Neural progenitor cell (in vitro differentiated cells): ENCODE measurements at regions not wholly inside any gene's neighbourhood (a gene's known extent, or its start where the extent isn't known, plus 50 kb on each side); places are given as distances from the start of the nearest gene placed in this dataset.

Experiments
- EZH2 ChIP-seq: fragments of 200-600 bp; sonication (generic); IDR thresholded peaks from 2 replicates; pipeline ENCODE4 v1.6.1; 2017; ENCODE audit warnings: antibody characterized with exemption, mild to moderate bottlenecking, moderate library complexity
- TF ChIP-seq, protein P1 (sequence below): fragments of 200-600 bp; sonication (generic); IDR thresholded peaks from 2 replicates; pipeline ENCODE4 v1.5.1; 2017; ENCODE audit warnings: antibody characterized with exemption, mild to moderate bottlenecking

DNA sequence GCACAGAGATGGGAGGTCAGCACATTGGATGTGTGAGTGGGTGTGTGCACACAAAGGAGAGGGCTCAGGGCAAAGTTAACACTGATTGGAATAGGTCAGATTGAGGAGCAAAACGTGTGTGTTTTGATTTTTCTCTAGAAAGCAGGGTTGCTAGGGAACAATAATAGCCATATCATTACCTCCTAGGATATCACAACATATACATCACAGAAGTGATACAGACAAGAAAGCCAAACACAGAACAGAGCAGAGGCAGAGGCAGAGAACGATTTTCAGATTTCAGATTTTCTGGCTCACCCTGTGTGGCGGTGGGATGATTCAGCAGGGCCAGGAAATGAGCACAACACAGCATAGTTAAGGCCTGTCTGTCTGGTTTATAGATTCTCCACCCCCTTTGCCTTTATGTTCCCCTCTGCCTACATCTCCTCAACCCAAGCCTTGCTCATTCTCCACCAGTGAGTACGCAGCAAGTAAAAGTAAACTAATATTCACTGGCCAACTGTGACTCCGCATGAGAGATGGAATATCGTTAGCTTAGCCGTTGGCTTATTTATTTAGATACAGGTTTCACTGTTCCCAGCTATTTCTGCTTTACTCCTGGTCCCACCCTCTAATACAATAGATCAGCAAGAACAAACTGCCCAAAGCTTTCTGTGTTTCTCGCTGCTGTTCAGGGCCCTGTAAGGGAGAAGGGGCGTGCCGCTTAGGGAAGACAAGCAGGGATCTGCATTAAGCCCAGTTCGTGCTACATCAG, 182.7 kb upstream of the TSC22D1 start:
- TF ChIP-seq, protein P1, sequence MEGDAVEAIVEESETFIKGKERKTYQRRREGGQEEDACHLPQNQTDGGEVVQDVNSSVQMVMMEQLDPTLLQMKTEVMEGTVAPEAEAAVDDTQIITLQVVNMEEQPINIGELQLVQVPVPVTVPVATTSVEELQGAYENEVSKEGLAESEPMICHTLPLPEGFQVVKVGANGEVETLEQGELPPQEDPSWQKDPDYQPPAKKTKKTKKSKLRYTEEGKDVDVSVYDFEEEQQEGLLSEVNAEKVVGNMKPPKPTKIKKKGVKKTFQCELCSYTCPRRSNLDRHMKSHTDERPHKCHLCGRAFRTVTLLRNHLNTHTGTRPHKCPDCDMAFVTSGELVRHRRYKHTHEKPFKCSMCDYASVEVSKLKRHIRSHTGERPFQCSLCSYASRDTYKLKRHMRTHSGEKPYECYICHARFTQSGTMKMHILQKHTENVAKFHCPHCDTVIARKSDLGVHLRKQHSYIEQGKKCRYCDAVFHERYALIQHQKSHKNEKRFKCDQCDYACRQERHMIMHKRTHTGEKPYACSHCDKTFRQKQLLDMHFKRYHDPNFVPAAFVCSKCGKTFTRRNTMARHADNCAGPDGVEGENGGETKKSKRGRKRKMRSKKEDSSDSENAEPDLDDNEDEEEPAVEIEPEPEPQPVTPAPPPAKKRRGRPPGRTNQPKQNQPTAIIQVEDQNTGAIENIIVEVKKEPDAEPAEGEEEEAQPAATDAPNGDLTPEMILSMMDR: no peak
- TF ChIP-seq EZH2: no peak
